ENCODE measurements at regions not wholly inside any gene's neighbourhood (a gene's known extent, or its start where the extent isn't known, plus 50 kb on each side); places are given as distances from the start of the nearest gene placed in this dataset.

GRCh38 chr4:180280726-180281297, 1962.4 kb upstream of the TENM3 start:
- no peak for TF ChIP-seq CTCF (IDR thresholded peaks at IDR 0.05)
- TF ChIP-seq POLR2A (IDR thresholded peaks at IDR 0.05): no peak
